A673 (cell line): ENCODE measurements at regions not wholly inside any gene's neighbourhood (a gene's known extent, or its start where the extent isn't known, plus 50 kb on each side); places are given as distances from the start of the nearest gene placed in this dataset.

ENCODE experiments used
- BruUV-seq: library from RNA; stranded (reverse); fragments of 400-500 nt; replicated peaks from 2 replicates; lab custom pipeline; 2021; lab: Mats Ljungman, UMichigan
- CTCF ChIA-PET: fragments of 300-600 bp; sonication (Branson Sonifier 250); formaldehyde crosslinking; loops from one replicate; lab custom pipeline; 2022; ENCODE audit warnings: antibody characterized with exemption; lab: Charles Lee
- POLR2A ChIA-PET: fragments of 300-600 bp; sonication (Branson Sonifier 250); formaldehyde crosslinking; loops from one replicate; lab custom pipeline; 2022; ENCODE audit warnings: antibody characterized with exemption; ENCODE audit not compliant: low non-redundant PET; lab: Charles Lee
- DNase-seq: peaks from one replicate; pipeline ENCODE4 v3.0.0-alpha.2; 2015; ENCODE audit warnings: low spot score
- H3K27ac ChIP-seq: fragments of 200-600 bp; sonication (generic); 2 replicates; pipeline ENCODE4 v1.5.1; 2016; ENCODE audit warnings: mixed run types, low read depth, mild to moderate bottlenecking, mixed read lengths, antibody characterized with exemption, low read length; ENCODE audit not compliant: poor library complexity, severe bottlenecking
- H3K27me3 ChIP-seq: fragments of 200-600 bp; sonication (generic); replicated peaks from 2 replicates; pipeline ENCODE4 v1.6.1; 2017; ENCODE audit warnings: mixed run types, low read depth, mild to moderate bottlenecking, mixed read lengths, antibody characterized with exemption, low read length; ENCODE audit not compliant: insufficient read depth, poor library complexity
- H3K36me3 ChIP-seq: fragments of 200-600 bp; sonication (generic); 2 replicates; pipeline ENCODE4 v1.6.1; 2016; ENCODE audit warnings: mixed run types, mild to moderate bottlenecking, mixed read lengths, antibody characterized with exemption, low read length; ENCODE audit not compliant: insufficient read depth, poor library complexity, severe bottlenecking
- H3K4me1 ChIP-seq: fragments of 200-600 bp; sonication (generic); 2 replicates; pipeline ENCODE4 v1.6.1; 2017; ENCODE audit warnings: mixed run types, mild to moderate bottlenecking, mixed read lengths, antibody characterized with exemption, low read length; ENCODE audit not compliant: insufficient read depth, poor library complexity, severe bottlenecking
- H3K4me3 ChIP-seq: fragments of 200-600 bp; sonication (generic); 2 replicates; pipeline ENCODE4 v1.5.1; 2016; ENCODE audit warnings: low read depth, mixed run types, mild to moderate bottlenecking, mixed read lengths, low read length; ENCODE audit not compliant: poor library complexity, severe bottlenecking
- H3K9me3 ChIP-seq: fragments of 200-600 bp; sonication (generic); 2 replicates; pipeline ENCODE4 v1.6.1; 2016; ENCODE audit warnings: mixed run types, low read depth, mild to moderate bottlenecking, mixed read lengths, antibody characterized with exemption, low read length; ENCODE audit not compliant: poor library complexity, severe bottlenecking
- EZH2 ChIP-seq: fragments of 200-600 bp; sonication (generic); IDR thresholded peaks from 2 replicates; pipeline ENCODE4 v1.6.1; 2017; ENCODE audit warnings: borderline replicate concordance, low read depth, mild to moderate bottlenecking, mixed read lengths, antibody characterized with exemption, low read length; ENCODE audit not compliant: poor library complexity, severe bottlenecking
- intact Hi-C: fragments of 100-400 bp; cut with micrococcal nuclease; formaldehyde crosslinking; loops from one replicate; pipeline ENCODE4 v1.10.0; 2022; ENCODE audit not compliant: unreplicated experiment
- TF ChIP-seq, protein P1 (sequence below): fragments of 300-800, 200-600 bp; sonication (generic); conservative IDR thresholded peaks from 2 replicates; pipeline ENCODE4 v1.5.1; 2017; ENCODE audit warnings: low read depth, mild to moderate bottlenecking, antibody characterized with exemption, low read length, moderate library complexity, mixed read lengths

DNA sequence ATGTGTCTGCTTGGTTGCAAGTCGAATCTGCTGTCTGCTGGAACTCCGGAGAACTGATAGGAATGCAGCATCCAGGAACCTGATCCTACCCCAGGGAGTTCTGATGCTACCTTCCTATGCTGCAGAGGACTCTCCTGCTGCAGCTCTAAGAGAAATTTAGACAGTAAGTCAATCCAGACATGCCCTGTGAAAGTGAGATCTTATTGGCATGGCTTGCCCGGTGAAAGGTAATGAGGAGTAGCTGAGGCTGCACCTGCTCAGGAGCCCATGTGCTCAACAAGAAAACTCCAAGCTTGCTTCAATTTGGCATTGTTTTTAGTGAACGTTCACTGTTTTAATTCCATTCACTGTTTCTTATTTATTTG, 217.3 kb upstream of the SERP2 start:
- no peaks in the 10 kb centered on the region for H3K9me3 ChIP-seq
- no peak overlapping the region for H3K27ac ChIP-seq
- intact Hi-C loops, result no loop called here
- DNase-seq, result no peak
- H3K36me3 ChIP-seq, result no peaks in the 10 kb centered on the region
- TF ChIP-seq, protein P1, sequence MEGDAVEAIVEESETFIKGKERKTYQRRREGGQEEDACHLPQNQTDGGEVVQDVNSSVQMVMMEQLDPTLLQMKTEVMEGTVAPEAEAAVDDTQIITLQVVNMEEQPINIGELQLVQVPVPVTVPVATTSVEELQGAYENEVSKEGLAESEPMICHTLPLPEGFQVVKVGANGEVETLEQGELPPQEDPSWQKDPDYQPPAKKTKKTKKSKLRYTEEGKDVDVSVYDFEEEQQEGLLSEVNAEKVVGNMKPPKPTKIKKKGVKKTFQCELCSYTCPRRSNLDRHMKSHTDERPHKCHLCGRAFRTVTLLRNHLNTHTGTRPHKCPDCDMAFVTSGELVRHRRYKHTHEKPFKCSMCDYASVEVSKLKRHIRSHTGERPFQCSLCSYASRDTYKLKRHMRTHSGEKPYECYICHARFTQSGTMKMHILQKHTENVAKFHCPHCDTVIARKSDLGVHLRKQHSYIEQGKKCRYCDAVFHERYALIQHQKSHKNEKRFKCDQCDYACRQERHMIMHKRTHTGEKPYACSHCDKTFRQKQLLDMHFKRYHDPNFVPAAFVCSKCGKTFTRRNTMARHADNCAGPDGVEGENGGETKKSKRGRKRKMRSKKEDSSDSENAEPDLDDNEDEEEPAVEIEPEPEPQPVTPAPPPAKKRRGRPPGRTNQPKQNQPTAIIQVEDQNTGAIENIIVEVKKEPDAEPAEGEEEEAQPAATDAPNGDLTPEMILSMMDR, result no peak
- no peaks in the 10 kb centered on the region for H3K4me1 ChIP-seq
- no peaks in the 10 kb centered on the region for H3K27me3 ChIP-seq
- H3K4me3 ChIP-seq, result no peak overlapping the region
- ChIA-PET CTCF (no interaction called here), POLR2A (no interaction called here)
- no TSS peak for BruUV-seq

DNA sequence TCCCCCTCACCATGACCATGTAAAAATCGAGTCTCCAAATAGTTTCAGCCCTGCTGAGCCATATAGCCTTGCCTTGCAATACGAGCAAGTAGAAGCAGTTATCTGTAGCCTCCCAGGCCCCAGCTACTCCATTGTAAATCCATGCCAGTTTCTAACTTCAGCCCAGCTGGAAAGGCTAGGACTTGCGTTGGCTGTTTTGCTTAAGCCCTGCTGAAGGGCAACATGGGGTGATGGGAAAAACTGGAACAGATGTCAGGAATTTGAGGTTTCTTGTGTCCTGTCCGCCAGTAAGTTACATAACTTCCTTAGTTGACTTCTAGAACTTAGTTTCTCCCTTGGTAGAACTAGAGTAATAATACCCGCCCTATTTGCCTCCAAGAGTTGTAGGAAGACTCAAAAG, 216.0 kb upstream of the SERP2 start:
- H3K4me3 ChIP-seq, result no peak overlapping the region
- H3K9me3 ChIP-seq, result no peaks in the 10 kb centered on the region
- no peak for DNase-seq
- no peaks in the 10 kb centered on the region for H3K27me3 ChIP-seq
- no peak overlapping the region for H3K27ac ChIP-seq
- intact Hi-C loops, result no loop called here
- TF ChIP-seq EZH2, result no peak
- BruUV-seq, result no TSS peak
- ChIA-PET CTCF (no interaction called here), POLR2A (no interaction called here)
- no peaks in the 10 kb centered on the region for H3K36me3 ChIP-seq
- no peaks in the 10 kb centered on the region for H3K4me1 ChIP-seq

DNA sequence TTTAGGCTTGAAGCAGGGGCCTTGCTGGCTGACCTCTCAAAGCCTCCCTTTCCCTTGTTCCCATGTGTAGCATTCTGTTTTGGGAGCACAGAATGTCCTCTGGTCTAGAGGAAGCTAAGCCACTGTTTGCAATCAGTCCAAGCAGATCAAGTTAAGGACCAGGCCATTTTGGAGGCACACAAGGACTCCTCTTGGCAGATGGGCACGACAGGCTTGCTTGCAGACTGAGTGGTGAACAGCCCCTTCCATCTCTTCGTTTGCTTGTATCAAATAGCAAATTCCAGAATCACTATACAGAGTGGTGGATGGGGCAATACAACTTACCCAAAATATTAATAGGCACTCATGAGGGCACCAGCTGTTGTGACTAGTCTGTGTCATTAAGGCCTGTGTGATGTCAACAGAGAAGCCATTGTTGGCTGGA, 215.5 kb upstream of the SERP2 start:
- no peak for TF ChIP-seq EZH2
- TF ChIP-seq, protein P1, result no peak
- no TSS peak for BruUV-seq
- no peak for DNase-seq
- H3K36me3 ChIP-seq, result no peaks in the 10 kb centered on the region
- CTCF ChIA-PET, result no interaction called here
- no peaks in the 10 kb centered on the region for H3K27me3 ChIP-seq
- H3K4me1 ChIP-seq, result no peaks in the 10 kb centered on the region
- no peak overlapping the region for H3K4me3 ChIP-seq
- intact Hi-C loops, result no loop called here
- POLR2A ChIA-PET, result no interaction called here
- no peak overlapping the region for H3K27ac ChIP-seq
- no peaks in the 10 kb centered on the region for H3K9me3 ChIP-seq

DNA sequence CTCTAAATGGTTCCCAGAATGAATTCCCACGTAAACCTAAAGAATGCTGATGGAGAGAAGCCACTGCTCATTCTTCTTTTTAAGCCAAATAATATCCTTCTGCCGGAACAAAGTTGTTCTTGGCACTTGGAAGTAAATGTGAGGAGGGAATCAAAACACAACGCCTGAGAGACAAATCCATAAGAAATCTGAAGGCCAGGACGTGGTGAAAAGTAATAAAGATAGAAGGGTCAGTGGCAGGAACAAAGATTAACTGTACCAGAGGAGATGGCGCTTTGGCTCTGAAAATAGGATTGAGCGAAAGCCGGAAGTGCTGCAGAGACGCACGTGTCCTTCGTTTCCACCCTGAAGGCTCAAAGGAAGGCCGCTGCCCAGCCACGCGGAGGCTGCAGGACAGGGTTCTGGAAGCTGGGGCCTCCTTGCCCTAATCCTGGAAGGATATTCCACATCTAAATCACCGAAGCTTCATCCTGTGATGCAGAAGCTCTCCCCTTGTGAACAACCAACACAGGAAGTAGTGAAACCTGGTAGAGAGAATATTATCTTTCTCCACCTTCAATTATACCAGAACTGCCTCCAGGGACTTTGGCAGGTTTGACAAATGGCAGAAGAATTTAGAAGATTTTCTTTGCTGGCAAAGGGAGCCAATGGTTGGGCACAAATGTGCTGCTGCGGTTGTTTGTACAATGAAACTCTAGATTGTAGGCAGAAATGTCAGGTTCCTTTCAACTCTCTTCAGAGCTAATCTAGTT, 214.6 kb upstream of the SERP2 start:
- Histone ChIP-seq H3K27me3 (no peaks in the 10 kb centered on the region), H3K36me3 (no peaks in the 10 kb centered on the region), H3K4me3 (no peak overlapping the region), H3K4me1 (no peaks in the 10 kb centered on the region), H3K27ac (no peak overlapping the region), H3K9me3 (no peaks in the 10 kb centered on the region)
- intact Hi-C loops, result no loop called here
- no TSS peak for BruUV-seq
- DNase-seq, result no peak
- POLR2A ChIA-PET, result no interaction called here
- CTCF ChIA-PET, result no interaction called here
- TF ChIP-seq, protein P1, result no peak
- no peak for TF ChIP-seq EZH2
